ENCODE measurements at regions not wholly inside any gene's neighbourhood (a gene's known extent, or its start where the extent isn't known, plus 50 kb on each side); places are given as distances from the start of the nearest gene placed in this dataset.
"Not testable (repeated sequence)": the region's sequence is repeated elsewhere in the genome, so short reads cannot be mapped to it uniquely, and the experiment has no call there.

- peak in 1 of 51 donors; percentile 34 for DNase-seq
These were observed 1784.3 kb downstream of the LRRC4C start for GRCh38 chr11:39675171-39675570.

- no peak for DNase-seq
These were observed 1784.7 kb downstream of the LRRC4C start for GRCh38 chr11:39674761-39675160.

GRCh38 chr11:39674024-39674423 lies 1785.4 kb downstream of the LRRC4C start:
- DNase-seq = peak in 2 of 51 donors; percentile 13 to 32

- no peak for DNase-seq
These were observed 1790.8 kb downstream of the LRRC4C start for GRCh38 chr11:39668640-39669039.

- no peak for DNase-seq
These were observed 1795.4 kb downstream of the LRRC4C start for GRCh38 chr11:39664023-39664422.

- DNase-seq = no peak
These were observed 1797.6 kb downstream of the LRRC4C start for GRCh38 chr11:39661890-39662289.

- DNase-seq = no peak
These were observed 1807.5 kb downstream of the LRRC4C start for GRCh38 chr11:39651857-39652461.

- DNase-seq = no peak
These were observed 1817.7 kb downstream of the LRRC4C start for GRCh38 chr11:39641751-39642150.

GRCh38 chr11:39630365-39630764 lies 1829.1 kb downstream of the LRRC4C start:
- no peak for DNase-seq

- no peak for DNase-seq
These were observed 1831.1 kb downstream of the LRRC4C start for GRCh38 chr11:39628311-39628710.

GRCh38 chr11:39620309-39620708 lies 1839.1 kb downstream of the LRRC4C start:
- not testable (repeated sequence) for DNase-seq

- DNase-seq = no peak
These were observed 1841.5 kb downstream of the LRRC4C start for GRCh38 chr11:39617971-39618370.

- no peak for DNase-seq
These were observed 1870.1 kb downstream of the LRRC4C start for GRCh38 chr11:39589391-39589790.

- peak in 1 of 51 donors; percentile 8 for DNase-seq
These were observed 1873.4 kb downstream of the LRRC4C start for GRCh38 chr11:39586036-39586435.

- no peak for DNase-seq
These were observed 1888.4 kb downstream of the LRRC4C start for GRCh38 chr11:39571081-39571480.

GRCh38 chr11:39570526-39570925 lies 1888.9 kb downstream of the LRRC4C start:
- DNase-seq = no peak

GRCh38 chr11:39569789-39570188 lies 1889.7 kb downstream of the LRRC4C start:
- DNase-seq = peak in 1 of 51 donors; percentile 4

- DNase-seq = no peak
These were observed 1917.0 kb downstream of the LRRC4C start for GRCh38 chr11:39542460-39542859.

GRCh38 chr11:39541945-39542351 lies 1917.5 kb downstream of the LRRC4C start:
- DNase-seq = no peak

GRCh38 chr11:39536323-39536722 lies 1923.1 kb downstream of the LRRC4C start:
- not testable (repeated sequence) for DNase-seq
